Endodermal cell (in vitro differentiated cells): ENCODE measurements at regions not wholly inside any gene's neighbourhood (a gene's known extent, or its start where the extent isn't known, plus 50 kb on each side); places are given as distances from the start of the nearest gene placed in this dataset.

ENCODE experiments used
- DNase-seq: peaks from one replicate; pipeline ENCODE4 v3.0.0-alpha.2; 2017
- H3K27ac ChIP-seq: 2 replicates; pipeline ENCODE4 v1.5.1; 2013; ENCODE audit warnings: mild to moderate bottlenecking, low read depth, low read length, moderate library complexity
- H3K27me3 ChIP-seq: 2 replicates; pipeline ENCODE4 v1.6.1; 2013; ENCODE audit warnings: mild to moderate bottlenecking, low read length, moderate library complexity; ENCODE audit not compliant: insufficient read depth, control insufficient read depth, poor library complexity, severe bottlenecking
- H3K36me3 ChIP-seq: 2 replicates; pipeline ENCODE4 v1.7.0; 2013; ENCODE audit warnings: mild to moderate bottlenecking, low read length, moderate library complexity; ENCODE audit not compliant: control insufficient read depth, insufficient read depth
- H3K4me1 ChIP-seq: one replicate; pipeline ENCODE4 v1.7.0; 2013; ENCODE audit warnings: low read length; ENCODE audit not compliant: control insufficient read depth, insufficient read depth
- H3K4me3 ChIP-seq: 2 replicates; pipeline ENCODE4 v1.5.1; 2013; ENCODE audit warnings: mild to moderate bottlenecking, low read length, moderate library complexity
- H3K9ac ChIP-seq: 2 replicates; pipeline ENCODE4 v1.6.1; 2013; ENCODE audit warnings: mild to moderate bottlenecking, low read length, moderate library complexity; ENCODE audit not compliant: poor library complexity, severe bottlenecking; ENCODE audit errors: extremely low read depth
- H3K9me3 ChIP-seq: 2 replicates; pipeline ENCODE4 v1.6.1; 2013; ENCODE audit warnings: mild to moderate bottlenecking, low read length, moderate library complexity; ENCODE audit not compliant: control insufficient read depth
- H3K27ac Mint-ChIP-seq: 2 replicates; pipeline ENCODE4 v1.8.0; 2020; ENCODE audit warnings: mixed read lengths
- H3K27me3 Mint-ChIP-seq: 2 replicates; pipeline ENCODE4 v1.8.0; 2021; ENCODE audit warnings: mild to moderate bottlenecking, mixed read lengths; ENCODE audit not compliant: insufficient read depth
- H3K36me3 Mint-ChIP-seq: 2 replicates; pipeline ENCODE4 v1.8.0; 2020; ENCODE audit warnings: low read depth, mixed read lengths
- H3K4me1 Mint-ChIP-seq: 2 replicates; pipeline ENCODE4 v1.8.0; 2020; ENCODE audit warnings: mixed read lengths
- H3K4me3 Mint-ChIP-seq: 2 replicates; pipeline ENCODE4 v1.8.0; 2020; ENCODE audit warnings: mild to moderate bottlenecking, moderate library complexity, mixed read lengths
- H3K9me3 Mint-ChIP-seq: 2 replicates; pipeline ENCODE4 v1.8.0; 2020; ENCODE audit warnings: mild to moderate bottlenecking, mixed read lengths
- WGBS, 2 experiments: methylation state at CpG; one replicate each; pipeline versions ENCODE4 v1.1.5 to v1.1.7; 2013; ENCODE audit warnings: missing lambda C conversion rate in 2 of 2, mixed read lengths in 1 of 2; ENCODE audit not compliant: insufficient coverage in 1 of 2, insufficient read length in 1 of 2; 5-methylcytosine and 5-hydroxymethylcytosine counted together
- TF ChIP-seq, protein P1 (sequence below): fragments of 200-600 bp; sonication (generic); conservative IDR thresholded peaks from 2 replicates; pipeline ENCODE4 v1.5.0; 2021; ENCODE audit warnings: antibody characterized with exemption, mild to moderate bottlenecking

DNA sequence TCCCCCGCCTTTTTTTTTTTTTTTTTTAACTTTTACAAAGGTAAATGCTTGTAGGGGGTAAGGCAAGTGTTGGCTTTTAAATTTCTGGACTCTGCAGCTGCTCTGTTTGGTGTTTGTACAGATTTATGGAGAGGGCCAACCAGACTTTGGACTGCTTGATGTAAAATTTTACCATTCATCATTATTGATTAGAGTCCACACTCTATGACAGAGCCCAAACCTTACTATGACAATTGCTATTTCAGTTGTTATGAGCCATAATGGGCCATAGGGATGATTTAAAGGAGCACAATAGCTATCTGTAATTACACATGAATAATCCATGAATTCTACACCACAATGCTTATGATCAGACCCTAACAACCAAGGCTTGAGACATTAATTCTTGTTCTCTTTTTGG, 867.2 kb downstream of the NR2F1-AS1 start:
- no peaks in the 10 kb centered on the region for H3K27me3 Mint-ChIP-seq

DNA sequence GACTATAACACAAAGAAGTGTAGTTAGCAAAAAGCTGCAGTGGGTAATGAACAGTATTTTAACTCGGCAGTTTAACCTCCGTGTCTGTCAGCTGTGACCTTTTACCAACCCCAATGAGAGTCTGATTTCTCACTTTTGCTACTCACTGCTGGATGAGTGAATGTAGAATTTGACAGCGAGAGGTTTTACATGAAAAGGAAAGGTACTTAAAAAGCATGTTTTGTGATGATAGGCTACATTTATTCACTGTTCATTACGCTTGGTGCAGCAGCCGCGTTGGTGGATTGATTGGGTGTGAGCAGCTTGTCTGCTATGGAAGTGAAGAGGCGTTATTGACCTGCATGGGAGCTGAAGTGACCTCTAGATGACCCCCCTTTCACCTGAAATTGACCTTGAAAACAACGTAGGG, 867.7 kb downstream of the NR2F1-AS1 start:
- H3K36me3 ChIP-seq, result no peaks in the 10 kb centered on the region
- WGBS, 2 experiments, result 83 to 94% methylated on average over 3 to 7 of the region's 8 CpGs
- DNase-seq, result no peak
- H3K4me3 Mint-ChIP-seq, result no peak overlapping the region
- peaks cover 12% of the 10 kb centered on the region for H3K4me1 Mint-ChIP-seq
- no peaks in the 10 kb centered on the region for H3K4me1 ChIP-seq
- H3K27me3 Mint-ChIP-seq, result no peaks in the 10 kb centered on the region
- no peaks in the 10 kb centered on the region for H3K27me3 ChIP-seq
- TF ChIP-seq, protein P1, sequence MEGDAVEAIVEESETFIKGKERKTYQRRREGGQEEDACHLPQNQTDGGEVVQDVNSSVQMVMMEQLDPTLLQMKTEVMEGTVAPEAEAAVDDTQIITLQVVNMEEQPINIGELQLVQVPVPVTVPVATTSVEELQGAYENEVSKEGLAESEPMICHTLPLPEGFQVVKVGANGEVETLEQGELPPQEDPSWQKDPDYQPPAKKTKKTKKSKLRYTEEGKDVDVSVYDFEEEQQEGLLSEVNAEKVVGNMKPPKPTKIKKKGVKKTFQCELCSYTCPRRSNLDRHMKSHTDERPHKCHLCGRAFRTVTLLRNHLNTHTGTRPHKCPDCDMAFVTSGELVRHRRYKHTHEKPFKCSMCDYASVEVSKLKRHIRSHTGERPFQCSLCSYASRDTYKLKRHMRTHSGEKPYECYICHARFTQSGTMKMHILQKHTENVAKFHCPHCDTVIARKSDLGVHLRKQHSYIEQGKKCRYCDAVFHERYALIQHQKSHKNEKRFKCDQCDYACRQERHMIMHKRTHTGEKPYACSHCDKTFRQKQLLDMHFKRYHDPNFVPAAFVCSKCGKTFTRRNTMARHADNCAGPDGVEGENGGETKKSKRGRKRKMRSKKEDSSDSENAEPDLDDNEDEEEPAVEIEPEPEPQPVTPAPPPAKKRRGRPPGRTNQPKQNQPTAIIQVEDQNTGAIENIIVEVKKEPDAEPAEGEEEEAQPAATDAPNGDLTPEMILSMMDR, result no peak
- no peaks in the 10 kb centered on the region for H3K9me3 Mint-ChIP-seq
- no peaks in the 10 kb centered on the region for H3K36me3 Mint-ChIP-seq
- H3K27ac Mint-ChIP-seq, result no peak overlapping the region
- H3K9me3 ChIP-seq, result no peaks in the 10 kb centered on the region
- H3K9ac ChIP-seq, result no peak overlapping the region
- H3K27ac ChIP-seq, result no peak overlapping the region
- H3K4me3 ChIP-seq, result no peak overlapping the region

More for the DNA sequence above, 867.2 kb downstream of the NR2F1-AS1 start:
- H3K9ac ChIP-seq, result no peak overlapping the region
- H3K4me1 ChIP-seq, result no peaks in the 10 kb centered on the region
- no peak overlapping the region for H3K4me3 Mint-ChIP-seq
- no peak overlapping the region for H3K4me3 ChIP-seq
- peaks cover 7% of the 10 kb centered on the region for H3K4me1 Mint-ChIP-seq
- no peaks in the 10 kb centered on the region for H3K36me3 ChIP-seq
- no CpG with 5 or more reads among the region's 1 CpG for WGBS, 2 experiments
- H3K27ac ChIP-seq, result no peak overlapping the region
- H3K27ac Mint-ChIP-seq, result no peak overlapping the region
- no peaks in the 10 kb centered on the region for H3K27me3 ChIP-seq
- H3K36me3 Mint-ChIP-seq, result no peaks in the 10 kb centered on the region
- DNase-seq, result no peak
- no peaks in the 10 kb centered on the region for H3K9me3 ChIP-seq
- TF ChIP-seq, protein P1, result no peak
- H3K9me3 Mint-ChIP-seq, result no peaks in the 10 kb centered on the region

DNA sequence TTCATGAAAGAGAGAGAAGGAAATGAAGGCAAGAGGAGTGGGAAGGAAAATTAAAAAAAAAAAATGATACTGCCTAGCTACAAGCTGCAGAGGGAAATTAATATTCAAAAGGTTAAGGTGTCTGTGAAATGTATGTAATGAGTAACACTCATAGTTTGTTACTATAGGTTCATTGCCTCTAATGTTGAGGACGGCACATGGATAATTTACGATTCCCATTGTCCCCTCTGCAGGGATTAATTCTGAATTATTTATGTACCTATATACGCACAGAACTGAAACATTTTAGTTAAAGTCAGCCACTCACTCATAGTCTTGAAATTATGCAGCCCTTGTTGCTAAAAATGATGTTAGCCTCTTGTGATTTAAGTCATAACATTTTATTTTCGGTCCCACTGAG, 869.1 kb downstream of the NR2F1-AS1 start:
- DNase-seq, result no peak
- Histone ChIP-seq H3K9me3 (no peaks in the 10 kb centered on the region), H3K4me3 (no peak overlapping the region), H3K9ac (no peak overlapping the region), H3K27ac (no peak overlapping the region), H3K4me1 (no peaks in the 10 kb centered on the region), H3K27me3 (no peaks in the 10 kb centered on the region), H3K36me3 (no peaks in the 10 kb centered on the region)
- Mint-ChIP-seq H3K4me3 (no peak overlapping the region), H3K27ac (no peak overlapping the region), H3K27me3 (no peaks in the 10 kb centered on the region), H3K36me3 (no peaks in the 10 kb centered on the region), H3K9me3 (no peaks in the 10 kb centered on the region), H3K4me1 (peaks cover 14% of the 10 kb centered on the region)
- 93 to 100% methylated on average over 2 to 4 of the region's 4 CpGs for WGBS, 2 experiments
- TF ChIP-seq, protein P1, result no peak
